ENCODE measurements at regions not wholly inside any gene's neighbourhood (a gene's known extent, or its start where the extent isn't known, plus 50 kb on each side); places are given as distances from the start of the nearest gene placed in this dataset.

- no peak for DNase-seq (ENCODE audit: low spot score)
- intact Hi-C loops (cut with DNase I), result no loop called here
These were observed 135.3 kb downstream of the CHST1 start for GRCh38 chr11:45530111-45530510.

GRCh38 chr11:45528435-45528834, 137.0 kb downstream of the CHST1 start:
- intact Hi-C loops (cut with DNase I), result no loop called here
- DNase-seq (ENCODE audit: low spot score), result no peak
- ATAC-seq, result no peak

More at GRCh38 chr11:45530111-45530510, 135.3 kb downstream of the CHST1 start:
- ATAC-seq, result no peak

GRCh38 chr11:45527898-45528297, 137.5 kb downstream of the CHST1 start:
- intact Hi-C loops (cut with DNase I), result no loop called here
- DNase-seq (ENCODE audit: low spot score) (no peak), ATAC-seq (no peak)

GRCh38 chr11:45525393-45525792, 140.0 kb downstream of the CHST1 start:
- ATAC-seq, result no peak
- intact Hi-C loops (cut with DNase I), result no loop called here
- DNase-seq (ENCODE audit: low spot score), result no peak

GRCh38 chr11:45523760-45524159, 141.7 kb downstream of the CHST1 start:
- ATAC-seq, result no peak
- intact Hi-C loops (cut with DNase I), result no loop called here
- no peak for DNase-seq (ENCODE audit: low spot score)

GRCh38 chr11:45518833-45519535, 146.4 kb downstream of the CHST1 start:
- DNase-seq (ENCODE audit: low spot score) (no peak), ATAC-seq (no peak)
- intact Hi-C loops (cut with DNase I), result no loop called here

GRCh38 chr11:45518141-45518832, 147.1 kb downstream of the CHST1 start:
- ATAC-seq, result no peak
- no peak for DNase-seq (ENCODE audit: low spot score)
- intact Hi-C loops (cut with DNase I), result no loop called here

- intact Hi-C loops (cut with DNase I), result no loop called here
- no peak for DNase-seq (ENCODE audit: low spot score)
- no peak for ATAC-seq
These were observed 148.2 kb downstream of the CHST1 start for GRCh38 chr11:45517171-45517770.

GRCh38 chr11:45513821-45514340, 151.5 kb downstream of the CHST1 start:
- DNase-seq (ENCODE audit: low spot score), result no peak
- ATAC-seq, result no peak
- intact Hi-C loops (cut with DNase I), result no loop called here

GRCh38 chr11:45512471-45513148, 152.8 kb downstream of the CHST1 start:
- ATAC-seq (no peak), DNase-seq (ENCODE audit: low spot score) (no peak)
- intact Hi-C loops (cut with DNase I), result no loop called here

GRCh38 chr11:45511566-45511965, 153.9 kb downstream of the CHST1 start:
- DNase-seq (ENCODE audit: low spot score), result no peak
- ATAC-seq, result no peak
- intact Hi-C loops (cut with DNase I), result no loop called here

- DNase-seq (ENCODE audit: low spot score) (no peak), ATAC-seq (no peak)
- intact Hi-C loops (cut with DNase I), result no loop called here
These were observed 157.5 kb downstream of the CHST1 start for GRCh38 chr11:45507916-45508315.

GRCh38 chr11:45503311-45503710, 162.1 kb downstream of the CHST1 start:
- intact Hi-C loops (cut with DNase I), result no loop called here
- ATAC-seq (no peak), DNase-seq (ENCODE audit: low spot score) (no peak)

- no peak for ATAC-seq
- intact Hi-C loops (cut with DNase I), result no loop called here
- no peak for DNase-seq (ENCODE audit: low spot score)
These were observed 163.2 kb downstream of the CHST1 start for GRCh38 chr11:45502226-45502545.

- DNase-seq (ENCODE audit: low spot score) (no peak), ATAC-seq (no peak)
- intact Hi-C loops (cut with DNase I), result no loop called here
These were observed 163.8 kb downstream of the CHST1 start for GRCh38 chr11:45501392-45502225.

- intact Hi-C loops (cut with DNase I), result no loop called here
- DNase-seq (ENCODE audit: low spot score) (no peak), ATAC-seq (no peak)
These were observed 165.0 kb downstream of the CHST1 start for GRCh38 chr11:45500451-45500850.

GRCh38 chr11:45494738-45495137, 170.7 kb downstream of the CHST1 start:
- intact Hi-C loops (cut with DNase I), result no loop called here

GRCh38 chr11:45489281-45489905, 176.0 kb downstream of the CHST1 start:
- intact Hi-C loops (cut with DNase I), result no loop called here
- ATAC-seq (no peak), DNase-seq (ENCODE audit: low spot score) (no peak)

More at GRCh38 chr11:45494738-45495137, 170.7 kb downstream of the CHST1 start:
- DNase-seq (ENCODE audit: low spot score) (no peak), ATAC-seq (no peak)

Data from sciatic nerve (tissue), 2 donors.